ENCODE measurements at regions not wholly inside any gene's neighbourhood (a gene's known extent, or its start where the extent isn't known, plus 50 kb on each side); places are given as distances from the start of the nearest gene placed in this dataset.

GRCh38 chr4:41446981-41447725, 90.8 kb upstream of the LIMCH1 start:
- TF ChIP-seq EZH2phosphoT487 (IDR thresholded peaks at IDR 0.05; ENCODE audit: insufficient read depth, low read depth) (no peak), EZH2 (IDR thresholded peaks at IDR 0.05; ENCODE audit: insufficient read depth, poor library complexity, severe bottlenecking) (no peak)
